ENCODE measurements at regions not wholly inside any gene's neighbourhood (a gene's known extent, or its start where the extent isn't known, plus 50 kb on each side); places are given as distances from the start of the nearest gene placed in this dataset.

DNA sequence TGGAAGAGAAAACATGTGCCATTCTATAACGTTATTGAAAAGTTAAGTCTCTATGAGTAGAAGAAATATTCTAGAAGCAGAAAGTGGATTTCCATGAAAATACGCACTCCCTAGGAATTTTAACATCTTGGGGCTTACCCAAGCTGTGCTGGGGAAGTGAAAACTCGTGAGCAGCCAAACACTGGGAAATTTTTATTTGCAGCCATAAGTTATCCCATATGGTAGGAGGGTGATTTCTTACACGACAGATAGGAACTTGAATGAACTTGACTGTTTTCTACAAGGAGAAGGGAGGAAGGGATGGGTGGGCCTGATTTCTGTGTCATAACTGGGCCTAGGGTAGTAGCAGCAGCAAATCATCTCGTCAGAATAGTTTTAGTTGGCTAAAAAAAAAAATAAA lies 272.6 kb downstream of the ETAA1 start:
- TF ChIP-seq, protein P1, sequence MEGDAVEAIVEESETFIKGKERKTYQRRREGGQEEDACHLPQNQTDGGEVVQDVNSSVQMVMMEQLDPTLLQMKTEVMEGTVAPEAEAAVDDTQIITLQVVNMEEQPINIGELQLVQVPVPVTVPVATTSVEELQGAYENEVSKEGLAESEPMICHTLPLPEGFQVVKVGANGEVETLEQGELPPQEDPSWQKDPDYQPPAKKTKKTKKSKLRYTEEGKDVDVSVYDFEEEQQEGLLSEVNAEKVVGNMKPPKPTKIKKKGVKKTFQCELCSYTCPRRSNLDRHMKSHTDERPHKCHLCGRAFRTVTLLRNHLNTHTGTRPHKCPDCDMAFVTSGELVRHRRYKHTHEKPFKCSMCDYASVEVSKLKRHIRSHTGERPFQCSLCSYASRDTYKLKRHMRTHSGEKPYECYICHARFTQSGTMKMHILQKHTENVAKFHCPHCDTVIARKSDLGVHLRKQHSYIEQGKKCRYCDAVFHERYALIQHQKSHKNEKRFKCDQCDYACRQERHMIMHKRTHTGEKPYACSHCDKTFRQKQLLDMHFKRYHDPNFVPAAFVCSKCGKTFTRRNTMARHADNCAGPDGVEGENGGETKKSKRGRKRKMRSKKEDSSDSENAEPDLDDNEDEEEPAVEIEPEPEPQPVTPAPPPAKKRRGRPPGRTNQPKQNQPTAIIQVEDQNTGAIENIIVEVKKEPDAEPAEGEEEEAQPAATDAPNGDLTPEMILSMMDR (conservative IDR thresholded peaks at IDR 0.05 in 1 of 2, IDR thresholded peaks at IDR 0.05 in 1 of 2; ENCODE audit: extremely low read depth in 1 of 2, insufficient read depth in 1 of 2, low read depth in 1 of 2, low read length in 2 of 2) = no peak
- TF ChIP-seq EZH2 (IDR thresholded peaks at IDR 0.05; ENCODE audit: borderline replicate concordance, low read length) = no peak
